KG1 (cell line): ENCODE measurements at regions not wholly inside any gene's neighbourhood (a gene's known extent, or its start where the extent isn't known, plus 50 kb on each side); places are given as distances from the start of the nearest gene placed in this dataset.

ENCODE experiments used
- DNase-seq: peaks from one replicate; lab custom pipeline; 2025; lab: John Stamatoyannopoulos, UW

DNA sequence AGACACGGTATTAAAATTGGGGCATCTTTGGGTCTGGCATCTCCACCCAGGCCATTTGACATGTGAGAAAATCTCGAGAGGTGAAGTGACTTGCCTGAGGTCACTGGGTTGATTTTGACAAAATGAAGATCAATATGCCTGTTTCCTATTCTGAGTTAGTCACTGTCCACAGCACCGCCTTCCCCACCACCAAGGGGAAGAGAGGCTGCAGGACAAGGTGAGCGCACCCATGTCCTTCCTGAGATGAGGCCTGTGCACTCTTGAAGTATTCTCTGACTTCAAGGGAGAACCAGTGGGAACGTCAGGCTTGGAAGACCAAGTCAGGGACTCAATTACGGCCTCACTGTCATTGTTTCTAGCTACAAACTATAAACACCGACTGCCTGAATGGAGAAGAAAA lies 49.9 kb upstream of the WSB1 start:
- DNase-seq: no peak
